ENCODE measurements at regions not wholly inside any gene's neighbourhood (a gene's known extent, or its start where the extent isn't known, plus 50 kb on each side); places are given as distances from the start of the nearest gene placed in this dataset.
"Not testable (repeated sequence)": the region's sequence is repeated elsewhere in the genome, so short reads cannot be mapped to it uniquely, and the experiment has no call there.

DNA sequence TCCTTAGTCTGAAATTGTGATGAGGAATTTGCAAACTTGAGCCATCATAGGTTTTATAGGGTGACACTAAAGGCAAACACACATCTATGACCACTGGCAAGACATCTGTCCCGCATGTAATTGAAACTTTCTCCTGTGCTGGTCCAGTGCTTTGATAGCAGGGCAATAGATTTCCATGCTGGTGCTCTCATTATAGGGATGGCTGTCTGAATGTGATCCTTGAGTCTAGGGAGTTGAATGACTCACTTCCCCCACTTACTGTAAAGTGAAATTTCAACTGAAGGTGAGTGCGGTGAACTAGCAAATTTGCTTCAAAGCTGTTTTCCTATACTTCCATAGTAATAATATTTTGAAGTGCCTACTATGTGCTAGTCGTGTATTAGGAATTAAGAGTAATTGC, 1630.0 kb downstream of the STIM2 start:
- no peak overlapping the region for H3K4me3 ChIP-seq (ENCODE audit: low read length)
- no peak for DNase-seq (ENCODE audit: low read depth, low spot score)

DNA sequence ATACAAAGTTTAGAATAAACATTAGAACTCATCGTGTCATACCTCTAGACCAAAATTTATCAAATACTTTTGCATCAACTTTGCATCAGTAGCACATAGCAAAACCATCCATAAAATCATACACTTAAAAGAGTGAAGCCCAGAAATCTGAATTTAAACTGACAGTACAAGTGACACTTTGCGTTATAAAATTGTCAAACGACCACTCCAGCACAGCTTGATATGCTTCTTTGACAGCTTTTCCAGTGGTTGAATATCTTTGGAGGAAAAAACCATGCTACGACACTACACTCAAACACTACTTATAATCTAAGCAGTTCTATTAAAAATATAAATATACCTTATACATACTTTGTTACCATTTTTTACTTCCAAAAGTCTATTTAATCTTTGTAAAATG, 1644.4 kb downstream of the STIM2 start:
- DNase-seq (ENCODE audit: low read depth, low spot score) = no peak
- no peak overlapping the region for H3K4me3 ChIP-seq (ENCODE audit: low read length)

DNA sequence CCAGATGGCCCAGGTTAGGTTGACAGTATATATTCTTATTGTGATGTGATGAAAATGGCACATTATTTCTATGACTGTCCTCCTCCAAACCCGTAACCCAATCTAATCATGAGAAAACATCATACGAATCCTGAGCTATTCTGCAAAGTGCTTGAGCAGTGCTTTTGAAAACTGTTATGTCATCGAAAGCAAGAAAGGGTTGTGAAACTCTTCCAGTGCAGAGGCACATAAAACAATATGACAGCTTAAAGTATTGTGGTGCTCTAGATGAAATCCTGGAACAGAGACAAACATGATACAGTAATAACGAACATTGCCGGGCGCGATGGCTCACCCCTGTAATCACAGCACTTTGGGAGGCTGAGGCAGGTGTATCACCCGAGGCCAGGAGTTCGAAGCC, 1648.0 kb downstream of the STIM2 start:
- no peak for DNase-seq (ENCODE audit: low read depth, low spot score)
- no peak overlapping the region for H3K4me3 ChIP-seq (ENCODE audit: low read length)

DNA sequence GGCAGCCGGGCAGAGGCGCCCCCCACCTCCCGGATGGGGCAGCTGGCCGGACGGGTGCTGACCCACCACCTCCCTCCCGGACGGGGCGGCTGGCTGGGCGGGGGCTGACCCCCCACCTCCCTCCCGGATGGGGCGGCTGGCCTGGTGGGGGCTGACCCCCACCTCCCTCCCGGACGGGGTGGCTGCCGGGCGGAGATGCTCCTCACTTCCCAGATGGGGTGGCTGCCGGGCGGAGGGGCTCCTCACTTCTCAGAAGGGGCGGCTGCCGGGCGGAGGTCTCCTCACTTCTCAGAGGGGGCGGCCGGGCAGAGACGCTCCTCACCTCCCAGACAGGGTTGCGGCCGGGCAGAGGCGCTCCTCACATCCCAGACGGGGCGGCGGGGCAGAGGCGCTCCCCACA, 1654.1 kb downstream of the STIM2 start:
- DNase-seq (ENCODE audit: low read depth, low spot score) = not testable (repeated sequence)

DNA sequence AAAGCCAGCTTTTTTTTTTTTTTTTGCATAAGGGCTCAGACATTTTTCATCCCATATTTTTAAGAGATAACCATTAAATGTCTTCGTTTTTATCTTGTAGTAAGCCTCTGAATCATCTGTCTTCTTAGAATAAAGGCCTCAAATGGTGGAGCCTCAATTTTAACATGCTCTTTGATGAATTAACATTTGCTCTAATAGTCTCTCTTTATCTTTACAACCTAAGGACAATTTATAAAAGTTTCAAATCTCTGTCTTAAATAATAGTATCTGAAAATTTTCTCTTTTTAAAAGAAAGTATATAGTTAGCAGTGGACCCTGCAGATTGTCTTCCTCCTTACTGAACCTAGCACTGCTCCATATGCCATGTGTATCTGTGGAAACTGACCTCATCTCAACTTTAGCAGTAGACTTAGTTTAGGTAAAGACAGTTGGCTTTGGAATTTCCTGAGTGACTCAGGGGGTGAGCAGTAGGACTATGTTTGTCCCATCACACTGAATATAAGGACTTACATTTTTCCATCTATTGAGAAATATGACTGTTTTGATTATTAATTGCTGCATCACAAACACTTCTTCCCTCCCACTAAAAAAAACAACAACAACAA, 1658.0 kb downstream of the STIM2 start:
- no peak for DNase-seq (ENCODE audit: low read depth, low spot score)
- no peak overlapping the region for H3K4me3 ChIP-seq (ENCODE audit: low read length)

More for the DNA sequence above, 1654.1 kb downstream of the STIM2 start:
- H3K4me3 ChIP-seq (ENCODE audit: low read length) = not testable (repeated sequence)

DNA sequence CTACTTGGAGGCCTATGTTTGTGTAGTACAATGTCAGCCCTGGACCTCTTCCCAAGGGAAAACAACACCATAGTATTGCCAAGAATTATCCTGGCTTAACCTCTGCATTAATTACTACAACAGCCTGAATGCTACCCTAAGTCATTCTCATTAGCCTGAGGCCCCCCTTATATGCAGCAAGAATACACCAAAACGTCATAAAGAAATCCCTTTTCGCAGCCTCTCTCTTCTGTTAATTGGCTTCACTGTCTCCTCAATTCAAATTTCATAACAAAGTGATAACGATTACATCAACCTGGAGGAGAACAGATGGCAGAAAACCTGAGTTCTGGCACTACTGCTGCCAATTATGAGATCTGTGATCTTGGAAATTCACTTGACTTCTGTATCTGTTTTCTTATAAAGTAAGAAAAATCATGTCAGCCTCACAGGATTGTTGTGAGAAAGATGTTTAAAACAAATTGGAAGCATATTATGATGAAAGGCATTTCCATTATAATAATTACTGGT, 1663.1 kb downstream of the STIM2 start:
- DNase-seq (ENCODE audit: low read depth, low spot score) = no peak
- no peak overlapping the region for H3K4me3 ChIP-seq (ENCODE audit: low read length)

DNA sequence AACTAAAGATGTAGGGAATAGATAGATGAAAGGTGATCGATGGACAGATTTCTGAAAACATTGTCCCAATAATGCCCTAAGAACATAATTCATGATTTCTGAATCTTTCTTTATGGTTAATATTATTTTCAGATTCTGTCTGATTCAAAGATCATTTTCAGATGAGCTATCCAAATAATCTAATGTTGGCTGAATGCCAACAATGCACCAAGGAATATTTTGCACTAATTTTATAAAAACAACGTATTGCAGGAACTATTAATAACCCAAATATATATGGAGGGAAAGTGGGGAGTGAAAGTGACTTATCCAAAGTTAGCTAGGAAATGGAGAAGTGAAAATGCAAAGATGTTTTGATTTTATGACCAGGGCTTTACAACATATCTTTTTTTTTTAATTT, 1675.5 kb downstream of the STIM2 start:
- H3K4me3 ChIP-seq (ENCODE audit: low read length) = no peak overlapping the region
- DNase-seq (ENCODE audit: low read depth, low spot score) = no peak

DNA sequence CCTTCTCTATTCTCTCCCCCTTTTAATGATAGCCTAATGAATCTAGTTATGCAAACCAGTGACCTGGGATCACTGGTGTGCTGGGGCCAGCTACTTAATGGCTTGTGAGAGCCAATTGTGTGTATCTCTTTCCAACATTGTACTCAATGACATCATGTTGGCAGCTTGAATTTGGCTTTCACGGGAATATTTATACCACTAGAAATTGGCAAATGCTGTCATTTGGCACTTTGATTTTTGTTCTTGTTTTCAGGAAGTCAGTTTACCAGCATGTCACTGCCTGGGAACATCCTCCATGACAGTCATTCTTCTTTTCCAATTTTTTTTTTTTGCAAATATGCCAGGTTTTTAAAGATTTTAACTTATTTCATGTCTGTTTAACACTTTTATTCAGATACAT, 1685.3 kb downstream of the STIM2 start:
- DNase-seq (ENCODE audit: low read depth, low spot score) = no peak
- no peak overlapping the region for H3K4me3 ChIP-seq (ENCODE audit: low read length)

DNA sequence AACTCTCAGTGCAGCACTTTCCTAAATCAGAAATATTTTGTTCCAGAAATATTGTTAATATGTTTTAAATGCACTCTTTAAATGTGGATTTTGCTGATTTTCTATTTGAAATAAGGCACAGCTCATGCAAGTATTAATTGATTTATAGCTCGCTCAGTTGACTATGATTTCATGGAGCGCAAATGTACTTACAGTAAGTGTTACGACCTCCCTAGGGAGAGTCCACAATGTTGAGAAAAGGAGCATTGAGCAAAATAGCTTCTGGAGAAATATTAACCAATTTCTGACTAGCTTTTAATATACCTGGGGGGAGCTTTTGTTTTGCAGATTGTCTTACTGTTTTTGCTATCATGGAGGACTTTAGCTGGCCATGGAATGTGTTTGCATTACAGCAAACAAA, 1687.5 kb downstream of the STIM2 start:
- no peak for DNase-seq (ENCODE audit: low read depth, low spot score)
- H3K4me3 ChIP-seq (ENCODE audit: low read length) = no peak overlapping the region

DNA sequence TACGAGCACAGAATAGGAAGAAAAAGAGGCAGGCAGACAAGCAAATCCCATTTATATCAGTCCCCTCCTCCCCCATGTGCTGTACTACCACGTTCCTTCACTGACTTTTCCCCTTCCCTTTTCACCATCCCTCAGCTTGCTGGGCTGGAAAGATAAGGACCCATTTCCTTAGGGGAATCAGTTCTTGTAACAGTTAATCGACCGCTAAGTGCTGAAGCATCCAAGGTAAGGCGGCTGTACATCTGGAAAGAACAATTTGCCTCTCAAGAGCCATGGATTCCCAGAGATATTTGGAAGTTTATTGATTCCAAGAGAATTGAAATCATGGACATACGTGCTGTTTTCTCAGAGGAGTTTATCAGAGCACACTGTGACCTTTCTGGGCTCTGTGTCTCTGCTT, 1688.0 kb downstream of the STIM2 start:
- no peak for DNase-seq (ENCODE audit: low read depth, low spot score)
- H3K4me3 ChIP-seq (ENCODE audit: low read length) = no peak overlapping the region

DNA sequence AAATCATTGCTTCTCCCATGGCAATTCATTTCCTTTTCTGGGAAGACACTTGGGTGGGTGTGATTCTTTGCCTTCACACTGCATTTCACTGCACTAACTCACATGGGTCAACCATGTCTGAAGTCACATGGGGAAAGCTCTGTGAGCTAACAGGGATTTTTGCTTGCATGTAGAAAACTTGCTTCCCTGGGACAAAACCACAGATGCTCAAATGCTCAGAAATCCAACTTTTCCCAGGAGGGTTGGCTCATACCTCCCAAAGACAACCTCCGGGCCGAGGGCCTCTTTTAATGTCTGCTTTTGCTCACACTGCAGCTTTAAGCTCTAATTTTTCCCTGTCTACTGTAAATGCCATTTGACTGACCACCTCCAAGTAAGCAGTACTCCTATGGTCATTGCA, 1695.2 kb downstream of the STIM2 start:
- no peak overlapping the region for H3K4me3 ChIP-seq (ENCODE audit: low read length)
- DNase-seq (ENCODE audit: low read depth, low spot score) = no peak

DNA sequence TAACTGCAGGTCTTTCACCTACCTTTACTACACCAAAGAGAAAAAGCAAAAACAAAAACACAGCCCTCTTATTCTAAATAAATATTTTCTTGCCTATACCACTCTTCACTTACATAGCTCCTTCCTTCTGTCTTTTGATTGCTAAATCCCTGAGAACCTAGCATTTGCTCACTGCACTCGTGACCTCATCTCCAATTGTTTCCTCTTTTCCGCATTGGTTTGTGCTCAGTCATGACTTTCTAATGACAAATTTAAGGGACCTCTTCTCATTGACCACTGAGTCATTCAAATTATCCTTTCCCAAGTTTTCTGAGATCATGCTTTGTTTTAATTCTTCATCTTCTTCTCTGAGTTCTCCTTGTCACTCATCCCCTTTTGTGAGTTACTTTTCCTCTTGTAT, 1697.1 kb downstream of the STIM2 start:
- DNase-seq (ENCODE audit: low read depth, low spot score) = no peak
- H3K4me3 ChIP-seq (ENCODE audit: low read length) = no peak overlapping the region

DNA sequence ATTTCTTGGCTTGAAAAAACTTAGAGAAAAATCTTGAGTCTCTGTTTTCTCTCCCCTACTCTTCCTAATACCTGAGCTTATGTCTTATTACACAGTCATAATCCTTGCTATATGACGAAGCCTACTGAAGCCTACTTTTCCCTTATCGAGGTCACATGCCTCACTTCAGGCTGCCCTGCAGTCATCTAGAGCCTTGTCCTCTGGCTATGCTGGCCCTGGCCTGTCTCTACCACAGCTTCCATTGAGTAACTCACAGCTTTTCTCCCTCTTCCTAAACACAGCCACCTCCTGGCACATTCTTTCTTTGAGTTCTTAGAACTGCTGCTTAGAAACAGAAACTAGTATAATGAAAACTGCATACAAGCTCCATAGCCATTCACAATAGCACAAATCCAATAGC, 1698.3 kb downstream of the STIM2 start:
- H3K4me3 ChIP-seq (ENCODE audit: low read length) = no peak overlapping the region
- no peak for DNase-seq (ENCODE audit: low read depth, low spot score)

DNA sequence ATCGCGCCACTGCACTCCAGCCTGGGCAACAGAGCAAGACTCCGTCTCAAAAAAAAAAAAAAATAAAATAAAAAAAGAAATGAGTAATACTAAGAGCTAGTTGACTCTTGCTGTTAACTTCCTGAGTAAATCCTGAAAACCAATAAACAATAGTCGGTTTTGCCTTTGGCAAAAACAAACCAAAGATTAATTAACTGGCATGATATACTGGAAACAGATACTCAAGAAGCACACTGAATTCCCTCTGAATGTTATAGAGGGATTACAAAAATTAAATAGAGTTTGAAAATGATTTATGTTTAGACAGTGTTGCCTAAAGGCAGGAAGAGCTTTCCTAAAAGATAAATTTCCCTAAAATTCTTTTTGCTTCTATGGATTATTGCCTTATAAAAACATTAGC, 1702.3 kb downstream of the STIM2 start:
- no peak for DNase-seq (ENCODE audit: low read depth, low spot score)
- no peak overlapping the region for H3K4me3 ChIP-seq (ENCODE audit: low read length)

DNA sequence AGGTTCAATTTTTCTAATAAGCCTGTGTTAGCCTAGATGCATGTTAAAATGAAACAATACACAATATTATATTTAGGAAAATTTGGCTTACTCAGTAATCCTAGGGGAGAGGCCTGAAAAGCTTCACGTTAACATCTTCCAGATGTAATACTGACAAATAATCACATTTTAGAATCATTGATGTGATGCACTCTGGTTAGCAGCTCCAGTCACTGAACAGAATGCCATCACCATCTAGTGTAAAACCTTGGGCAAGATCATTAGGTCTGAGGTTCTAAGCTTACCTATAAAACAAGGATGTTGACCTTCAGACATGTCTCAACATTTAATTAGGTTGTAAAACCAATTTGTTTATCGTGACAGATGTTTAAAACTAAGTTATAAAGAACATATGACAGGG, 1704.8 kb downstream of the STIM2 start:
- H3K4me3 ChIP-seq (ENCODE audit: low read length) = no peak overlapping the region
- DNase-seq (ENCODE audit: low read depth, low spot score) = no peak

DNA sequence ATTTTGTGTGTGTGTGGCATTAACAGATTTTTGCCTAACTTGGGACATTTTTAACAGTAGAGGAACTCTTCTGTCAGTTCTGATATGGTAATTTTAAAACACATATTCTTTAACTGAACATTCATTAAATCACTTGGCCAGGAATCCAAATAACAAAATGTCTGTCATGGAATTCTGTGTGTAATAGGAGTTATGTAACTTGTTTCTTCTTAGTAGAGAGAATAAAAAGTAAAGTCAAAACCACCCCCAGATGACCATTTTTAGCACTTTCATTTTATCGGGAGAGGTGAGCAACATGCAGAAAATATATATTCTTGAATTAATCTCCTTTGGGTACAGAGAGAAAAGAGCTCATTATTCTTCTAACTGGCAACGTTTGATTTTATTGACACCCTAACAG, 1740.3 kb downstream of the STIM2 start:
- no peak overlapping the region for H3K4me3 ChIP-seq (ENCODE audit: low read length)
- DNase-seq (ENCODE audit: low read depth, low spot score) = no peak

DNA sequence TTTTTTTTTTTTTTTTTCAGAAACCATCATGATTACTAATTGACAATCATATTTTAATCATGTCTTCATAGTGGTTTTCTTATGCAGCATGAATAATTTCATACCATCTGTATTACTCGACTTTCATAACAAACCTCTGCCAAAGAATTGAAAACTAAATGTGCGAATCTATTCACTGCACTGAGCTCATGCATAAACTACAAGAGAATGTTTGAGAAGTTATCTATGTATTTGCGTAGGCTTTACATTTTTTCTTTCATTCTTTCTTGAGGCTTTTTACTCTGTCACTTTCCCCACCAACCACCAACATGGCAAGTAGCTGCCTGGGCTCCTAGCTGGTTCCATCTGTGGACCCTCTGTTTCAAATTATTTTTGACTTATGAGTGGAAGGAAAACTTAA, 1761.0 kb downstream of the STIM2 start:
- no peak overlapping the region for H3K4me3 ChIP-seq (ENCODE audit: low read length)
- no peak for DNase-seq (ENCODE audit: low read depth, low spot score)

DNA sequence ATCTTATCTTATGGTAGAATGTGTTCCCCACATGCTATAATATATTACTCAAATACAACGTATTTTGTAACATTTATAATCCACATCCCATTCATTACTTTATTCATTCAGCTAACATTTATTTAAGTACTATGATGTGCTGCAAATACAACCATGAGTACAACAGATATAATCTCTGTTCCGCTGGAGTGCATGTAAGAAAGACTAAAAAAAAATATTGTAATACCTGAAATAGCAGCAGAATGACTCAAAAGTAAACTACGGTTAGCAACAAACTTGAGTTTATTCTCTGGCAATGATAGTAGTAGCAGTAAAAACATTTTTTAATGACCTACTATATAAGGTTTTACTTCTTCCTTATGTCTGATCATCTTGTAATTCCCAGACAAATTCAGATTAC, 1776.3 kb downstream of the STIM2 start:
- no peak for DNase-seq (ENCODE audit: low read depth, low spot score)
- H3K4me3 ChIP-seq (ENCODE audit: low read length) = no peak overlapping the region

DNA sequence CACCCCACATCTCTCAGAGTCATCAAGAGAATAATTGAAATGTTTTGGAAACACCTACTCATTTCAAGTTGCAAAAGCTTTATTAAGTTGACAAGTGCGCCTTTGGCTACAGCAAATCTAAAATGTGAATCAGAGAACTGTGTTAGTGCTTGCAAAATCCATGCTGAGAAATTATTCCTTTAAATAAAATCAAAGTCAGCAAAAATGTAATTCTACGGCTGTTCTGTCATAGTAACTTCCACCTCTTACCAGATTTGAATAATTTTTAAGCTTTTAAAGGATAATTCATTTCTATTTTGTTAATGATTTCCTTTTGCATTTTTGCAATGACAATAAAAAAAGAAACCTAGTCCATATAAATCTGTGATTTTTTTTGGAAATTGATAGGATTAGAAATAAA, 1779.1 kb downstream of the STIM2 start:
- no peak overlapping the region for H3K4me3 ChIP-seq (ENCODE audit: low read length)
- no peak for DNase-seq (ENCODE audit: low read depth, low spot score)

DNA sequence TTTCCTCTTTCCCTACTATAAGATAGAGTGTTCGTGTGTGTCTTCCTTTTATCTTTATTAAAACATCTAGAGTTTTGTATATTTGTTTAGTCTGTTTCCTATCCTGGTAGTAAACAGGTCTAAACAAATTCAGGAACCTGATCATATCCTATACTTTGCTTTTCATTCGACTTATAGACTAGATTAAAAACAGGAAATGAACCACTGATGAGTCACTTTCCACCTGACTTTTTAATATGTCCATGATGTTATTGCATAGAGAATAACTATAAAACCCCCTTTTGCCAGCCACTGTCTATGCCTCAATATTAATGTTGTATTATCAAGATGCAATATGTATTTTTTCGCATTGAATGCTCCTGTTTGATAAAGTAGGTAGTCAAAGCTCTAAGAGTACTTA, 1794.0 kb downstream of the STIM2 start:
- H3K4me3 ChIP-seq (ENCODE audit: low read length) = no peak overlapping the region
- no peak for DNase-seq (ENCODE audit: low read depth, low spot score)

DNA sequence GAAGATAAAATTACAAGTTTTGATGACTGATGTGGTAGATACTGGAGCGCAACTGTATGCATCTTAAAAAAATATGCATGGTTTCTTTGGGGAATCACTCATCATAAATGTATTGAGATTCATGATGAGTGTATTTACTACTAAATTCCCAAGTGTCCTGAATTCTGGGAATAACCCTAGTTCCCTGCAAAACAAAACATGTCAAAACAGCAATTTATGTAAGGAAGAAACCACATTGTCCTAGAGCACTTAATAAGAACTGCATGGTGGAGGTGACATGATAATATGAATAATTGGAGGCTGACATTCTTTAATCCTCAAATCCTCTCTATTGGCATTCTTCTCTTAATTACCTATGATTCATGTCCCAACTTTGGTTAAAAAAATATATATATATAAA, 1804.7 kb downstream of the STIM2 start:
- DNase-seq (ENCODE audit: low read depth, low spot score) = no peak
- no peak overlapping the region for H3K4me3 ChIP-seq (ENCODE audit: low read length)

DNA sequence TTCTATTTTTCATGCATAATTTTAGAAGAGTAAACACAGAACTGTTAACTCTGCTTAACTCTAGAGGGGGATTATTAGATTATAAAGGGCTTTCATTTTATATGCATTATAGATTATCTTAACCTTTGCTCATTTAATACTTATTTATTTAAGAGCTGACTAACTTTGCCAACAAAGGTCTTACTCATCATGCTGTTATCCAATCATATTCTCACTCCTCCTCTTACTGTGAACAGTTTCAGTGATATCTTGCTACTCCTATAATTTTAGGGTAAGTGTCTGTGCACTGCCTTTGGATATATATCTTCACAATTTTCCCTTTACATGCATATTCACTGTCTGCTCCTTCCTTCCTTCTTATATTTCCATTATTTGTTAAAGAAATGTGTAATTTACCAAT, 1814.9 kb downstream of the STIM2 start:
- no peak overlapping the region for H3K4me3 ChIP-seq (ENCODE audit: low read length)
- no peak for DNase-seq (ENCODE audit: low read depth, low spot score)

Data from Jurkat, Clone E6-1 (cell line).